ENCODE measurements at regions not wholly inside any gene's neighbourhood (a gene's known extent, or its start where the extent isn't known, plus 50 kb on each side); places are given as distances from the start of the nearest gene placed in this dataset.
"Not testable (repeated sequence)": the region's sequence is repeated elsewhere in the genome, so short reads cannot be mapped to it uniquely, and the experiment has no call there.

DNA sequence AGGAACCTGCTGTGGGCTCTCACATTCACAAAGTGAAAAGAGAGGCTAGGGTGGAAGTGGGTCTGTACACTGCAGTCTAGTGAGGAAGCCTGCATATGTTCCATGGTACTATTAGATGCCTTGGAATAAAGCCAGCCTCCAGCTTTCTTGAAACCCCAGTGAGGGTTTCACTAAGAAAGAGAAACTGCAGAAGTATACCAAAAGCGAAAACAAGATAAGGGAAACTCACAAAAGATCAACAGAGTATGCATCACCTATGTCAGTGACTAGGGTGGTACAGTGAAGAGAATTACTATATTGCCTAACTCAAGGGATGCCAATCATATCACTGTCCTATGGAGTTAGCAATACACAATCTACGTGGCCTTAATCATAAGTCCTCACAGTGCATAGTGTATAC, 212.5 kb upstream of the GADL1 start:
- ChIA-PET POLR2A (no interaction called here), CTCF (no interaction called here)
- Histone ChIP-seq H3K4me3 (ENCODE audit: low read depth, low read length) (no peak overlapping the region), H3K4me1 (no peaks in the 10 kb centered on the region), H3K36me3 (ENCODE audit: control insufficient read depth, insufficient read depth, low read length) (no peaks in the 10 kb centered on the region), H3K27me3 (replicated peaks; ENCODE audit: control insufficient read depth, insufficient read depth, low read length) (no peaks in the 10 kb centered on the region), H3K9me3 (peaks cover 2% of the 10 kb centered on the region; the same call in 1 of the 2 replicates)
- no peak overlapping the region for H3K27ac Mint-ChIP-seq (ENCODE audit: unreplicated experiment)
- peaks cover 4% of the 10 kb centered on the region for H3K9me3 Mint-ChIP-seq (ENCODE audit: unreplicated experiment)
- TF ChIP-seq, protein P1, sequence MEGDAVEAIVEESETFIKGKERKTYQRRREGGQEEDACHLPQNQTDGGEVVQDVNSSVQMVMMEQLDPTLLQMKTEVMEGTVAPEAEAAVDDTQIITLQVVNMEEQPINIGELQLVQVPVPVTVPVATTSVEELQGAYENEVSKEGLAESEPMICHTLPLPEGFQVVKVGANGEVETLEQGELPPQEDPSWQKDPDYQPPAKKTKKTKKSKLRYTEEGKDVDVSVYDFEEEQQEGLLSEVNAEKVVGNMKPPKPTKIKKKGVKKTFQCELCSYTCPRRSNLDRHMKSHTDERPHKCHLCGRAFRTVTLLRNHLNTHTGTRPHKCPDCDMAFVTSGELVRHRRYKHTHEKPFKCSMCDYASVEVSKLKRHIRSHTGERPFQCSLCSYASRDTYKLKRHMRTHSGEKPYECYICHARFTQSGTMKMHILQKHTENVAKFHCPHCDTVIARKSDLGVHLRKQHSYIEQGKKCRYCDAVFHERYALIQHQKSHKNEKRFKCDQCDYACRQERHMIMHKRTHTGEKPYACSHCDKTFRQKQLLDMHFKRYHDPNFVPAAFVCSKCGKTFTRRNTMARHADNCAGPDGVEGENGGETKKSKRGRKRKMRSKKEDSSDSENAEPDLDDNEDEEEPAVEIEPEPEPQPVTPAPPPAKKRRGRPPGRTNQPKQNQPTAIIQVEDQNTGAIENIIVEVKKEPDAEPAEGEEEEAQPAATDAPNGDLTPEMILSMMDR (IDR thresholded peaks at IDR 0.05; ENCODE audit: insufficient read depth in 1 of 2, low read depth in 1 of 2, low read length in 1 of 2, severe bottlenecking in 1 of 2, unreplicated experiment in 1 of 2): no peak
- intact Hi-C loops (cut with micrococcal nuclease; ENCODE audit: unreplicated experiment): no loop called here
- H3K36me3 Mint-ChIP-seq (ENCODE audit: insufficient read depth, unreplicated experiment): no peaks in the 10 kb centered on the region
- H3K4me3 Mint-ChIP-seq (ENCODE audit: unreplicated experiment): no peak overlapping the region
- no TSS peak for BruUV-seq (replicated peaks)
- no peak for DNase-seq
- no peaks in the 10 kb centered on the region for H3K4me1 Mint-ChIP-seq (ENCODE audit: low read depth, unreplicated experiment)
- H3K27me3 Mint-ChIP-seq (ENCODE audit: insufficient read depth, unreplicated experiment): no peaks in the 10 kb centered on the region

DNA sequence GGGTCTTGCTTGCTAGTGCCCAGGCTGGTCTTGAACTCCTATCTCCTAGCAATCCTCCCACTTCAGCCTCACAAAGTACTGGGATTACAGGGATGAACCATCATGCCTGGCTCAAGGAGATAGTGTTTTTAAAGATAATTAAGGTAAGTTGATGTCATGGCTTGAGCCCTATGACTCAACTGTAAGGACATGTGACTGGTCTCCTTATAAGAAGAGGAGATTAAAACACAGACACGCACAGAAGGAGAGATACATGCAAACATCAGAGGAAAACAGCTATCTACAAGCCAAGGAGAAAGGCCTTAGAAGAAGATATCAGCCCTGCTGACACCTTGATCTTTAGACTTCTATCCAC, 220.4 kb upstream of the GADL1 start:
- H3K4me1 ChIP-seq: no peaks in the 10 kb centered on the region
- Mint-ChIP-seq H3K27ac (ENCODE audit: unreplicated experiment) (no peak overlapping the region), H3K9me3 (ENCODE audit: unreplicated experiment) (no peaks in the 10 kb centered on the region), H3K4me1 (ENCODE audit: low read depth, unreplicated experiment) (no peaks in the 10 kb centered on the region), H3K27me3 (ENCODE audit: insufficient read depth, unreplicated experiment) (no peaks in the 10 kb centered on the region), H3K36me3 (ENCODE audit: insufficient read depth, unreplicated experiment) (no peaks in the 10 kb centered on the region), H3K4me3 (ENCODE audit: unreplicated experiment) (no peak overlapping the region)
- TF ChIP-seq, protein P1 (IDR thresholded peaks at IDR 0.05; ENCODE audit: insufficient read depth in 1 of 2, low read depth in 1 of 2, low read length in 1 of 2, severe bottlenecking in 1 of 2, unreplicated experiment in 1 of 2): no peak
- POLR2A ChIA-PET: no interaction called here
- DNase-seq: no peak
- no TSS peak for BruUV-seq (replicated peaks)
- no peaks in the 10 kb centered on the region for H3K9me3 ChIP-seq
- CTCF ChIA-PET: no interaction called here
- no peaks in the 10 kb centered on the region for H3K27me3 ChIP-seq (replicated peaks; ENCODE audit: control insufficient read depth, insufficient read depth, low read length)
- no peaks in the 10 kb centered on the region for H3K36me3 ChIP-seq (ENCODE audit: control insufficient read depth, insufficient read depth, low read length)
- no peak overlapping the region for H3K4me3 ChIP-seq (ENCODE audit: low read depth, low read length)
- intact Hi-C loops (cut with micrococcal nuclease; ENCODE audit: unreplicated experiment): no loop called here

DNA sequence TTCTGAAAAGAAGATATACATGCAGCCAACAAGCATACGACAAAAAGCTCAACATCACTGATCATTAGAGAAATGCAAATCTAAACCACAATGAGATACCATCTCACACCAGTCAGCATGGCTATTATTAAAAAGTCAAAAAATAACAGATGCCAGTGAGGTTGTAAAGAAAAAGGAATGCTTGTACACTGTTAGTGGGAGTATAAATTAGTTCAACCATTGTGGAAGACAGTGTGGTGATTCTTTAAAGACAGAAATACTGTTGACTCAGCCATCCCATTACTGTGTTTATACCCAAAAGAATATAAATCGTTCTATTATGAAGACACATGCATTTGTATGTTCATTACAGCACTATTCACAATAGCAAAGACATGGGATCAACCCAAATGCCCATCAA, 221.1 kb upstream of the GADL1 start:
- intact Hi-C loops (cut with micrococcal nuclease; ENCODE audit: unreplicated experiment); CTCF ChIA-PET; H3K27ac Mint-ChIP-seq (ENCODE audit: unreplicated experiment); H3K4me1 Mint-ChIP-seq (ENCODE audit: low read depth, unreplicated experiment); H3K36me3 Mint-ChIP-seq (ENCODE audit: insufficient read depth, unreplicated experiment); H3K27me3 Mint-ChIP-seq (ENCODE audit: insufficient read depth, unreplicated experiment); H3K9me3 Mint-ChIP-seq (ENCODE audit: unreplicated experiment); H3K27me3 ChIP-seq (replicated peaks; ENCODE audit: control insufficient read depth, insufficient read depth, low read length); POLR2A ChIA-PET; H3K4me3 Mint-ChIP-seq (ENCODE audit: unreplicated experiment); H3K36me3 ChIP-seq (ENCODE audit: control insufficient read depth, insufficient read depth, low read length); H3K4me3 ChIP-seq (ENCODE audit: low read depth, low read length); BruUV-seq (replicated peaks); H3K4me1 ChIP-seq; H3K9me3 ChIP-seq; DNase-seq: not testable (repeated sequence)

DNA sequence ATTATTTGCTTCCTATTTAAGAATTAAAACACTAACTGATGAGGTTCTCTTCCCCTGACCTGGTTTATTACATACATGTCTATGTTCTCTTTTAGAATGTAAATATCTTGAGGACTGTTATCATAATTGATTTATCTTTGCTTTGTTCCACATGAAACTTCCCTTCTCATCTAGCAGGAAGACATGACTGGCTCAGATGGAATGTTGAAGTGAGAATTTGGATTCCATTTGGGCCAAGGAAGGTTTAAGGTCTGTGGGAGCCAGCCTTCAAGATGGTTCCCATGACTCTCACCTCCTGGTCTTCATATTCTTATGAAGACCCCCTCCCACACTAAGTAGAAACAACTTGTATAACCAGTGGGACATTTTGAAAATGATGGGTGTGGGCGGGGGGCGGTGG, 222.2 kb upstream of the GADL1 start:
- no peak overlapping the region for H3K4me3 Mint-ChIP-seq (ENCODE audit: unreplicated experiment)
- no peaks in the 10 kb centered on the region for H3K4me1 Mint-ChIP-seq (ENCODE audit: low read depth, unreplicated experiment)
- DNase-seq: no peak
- H3K36me3 Mint-ChIP-seq (ENCODE audit: insufficient read depth, unreplicated experiment): no peaks in the 10 kb centered on the region
- no peak overlapping the region for H3K4me3 ChIP-seq (ENCODE audit: low read depth, low read length)
- no peaks in the 10 kb centered on the region for H3K9me3 ChIP-seq
- POLR2A ChIA-PET: no interaction called here
- no peaks in the 10 kb centered on the region for H3K4me1 ChIP-seq
- TF ChIP-seq, protein P1 (IDR thresholded peaks at IDR 0.05; ENCODE audit: insufficient read depth in 1 of 2, low read depth in 1 of 2, low read length in 1 of 2, severe bottlenecking in 1 of 2, unreplicated experiment in 1 of 2): no peak
- H3K9me3 Mint-ChIP-seq (ENCODE audit: unreplicated experiment): no peaks in the 10 kb centered on the region
- no peak overlapping the region for H3K27ac Mint-ChIP-seq (ENCODE audit: unreplicated experiment)
- no TSS peak for BruUV-seq (replicated peaks)
- no peaks in the 10 kb centered on the region for H3K27me3 Mint-ChIP-seq (ENCODE audit: insufficient read depth, unreplicated experiment)
- intact Hi-C loops (cut with micrococcal nuclease; ENCODE audit: unreplicated experiment): no loop called here
- H3K27me3 ChIP-seq (replicated peaks; ENCODE audit: control insufficient read depth, insufficient read depth, low read length): no peaks in the 10 kb centered on the region
- CTCF ChIA-PET: no interaction called here
- no peaks in the 10 kb centered on the region for H3K36me3 ChIP-seq (ENCODE audit: control insufficient read depth, insufficient read depth, low read length)
